C4-2B (cell line): ENCODE measurements at regions not wholly inside any gene's neighbourhood (a gene's known extent, or its start where the extent isn't known, plus 50 kb on each side); places are given as distances from the start of the nearest gene placed in this dataset.

Source experiments
- H3K27ac ChIP-seq: fragments of 450-650 bp; 2 replicates; pipeline ENCODE4 v1.5.1; 2017
- ZFX ChIP-seq: fragments of 450-650 bp; IDR thresholded peaks from 2 replicates; pipeline ENCODE4 v1.6.1; 2017
- TF ChIP-seq, protein P1 (sequence below): fragments of 450-650 bp; conservative IDR thresholded peaks from 2 replicates; pipeline ENCODE4 v1.5.1; 2017; ENCODE audit warnings: mild to moderate bottlenecking

DNA sequence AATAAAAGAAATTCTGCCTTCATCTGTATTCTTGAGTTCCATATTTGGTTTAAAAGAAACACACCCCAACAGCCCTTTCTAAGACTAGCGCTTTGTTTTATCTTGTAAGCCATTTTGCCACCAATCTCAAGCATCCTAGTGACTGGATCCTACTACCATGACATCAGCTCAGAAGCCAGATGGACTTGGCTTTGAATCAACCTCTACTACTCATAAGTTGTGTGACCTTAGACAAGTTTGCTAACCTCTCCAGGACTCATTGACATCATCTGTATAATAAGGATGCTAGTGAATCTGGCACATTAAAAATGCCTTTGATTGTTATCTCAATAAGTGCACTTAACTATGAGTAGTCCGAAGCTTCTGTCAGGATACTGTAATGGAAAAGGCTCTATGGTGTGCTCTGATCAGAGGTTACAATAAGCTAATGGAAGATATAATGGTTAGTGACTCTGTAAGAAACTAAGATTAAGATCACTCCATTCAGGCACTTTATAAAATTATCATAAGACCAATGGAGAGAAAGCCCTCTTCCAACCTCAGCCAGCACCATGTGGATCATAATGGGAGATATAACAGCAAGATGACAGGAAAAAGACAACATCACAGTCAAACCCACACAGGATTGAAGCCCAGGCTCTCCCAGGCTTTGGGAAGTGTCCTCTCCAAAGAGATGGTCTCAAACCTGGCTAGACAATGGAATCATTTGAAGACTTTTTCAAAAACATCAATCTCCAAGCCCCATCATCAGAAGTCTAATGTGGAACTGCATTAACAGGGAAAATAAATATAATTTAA, 180.6 kb upstream of the MIR17HG start:
- no peak overlapping the region for H3K27ac ChIP-seq
- no peak for TF ChIP-seq ZFX
- TF ChIP-seq, protein P1, sequence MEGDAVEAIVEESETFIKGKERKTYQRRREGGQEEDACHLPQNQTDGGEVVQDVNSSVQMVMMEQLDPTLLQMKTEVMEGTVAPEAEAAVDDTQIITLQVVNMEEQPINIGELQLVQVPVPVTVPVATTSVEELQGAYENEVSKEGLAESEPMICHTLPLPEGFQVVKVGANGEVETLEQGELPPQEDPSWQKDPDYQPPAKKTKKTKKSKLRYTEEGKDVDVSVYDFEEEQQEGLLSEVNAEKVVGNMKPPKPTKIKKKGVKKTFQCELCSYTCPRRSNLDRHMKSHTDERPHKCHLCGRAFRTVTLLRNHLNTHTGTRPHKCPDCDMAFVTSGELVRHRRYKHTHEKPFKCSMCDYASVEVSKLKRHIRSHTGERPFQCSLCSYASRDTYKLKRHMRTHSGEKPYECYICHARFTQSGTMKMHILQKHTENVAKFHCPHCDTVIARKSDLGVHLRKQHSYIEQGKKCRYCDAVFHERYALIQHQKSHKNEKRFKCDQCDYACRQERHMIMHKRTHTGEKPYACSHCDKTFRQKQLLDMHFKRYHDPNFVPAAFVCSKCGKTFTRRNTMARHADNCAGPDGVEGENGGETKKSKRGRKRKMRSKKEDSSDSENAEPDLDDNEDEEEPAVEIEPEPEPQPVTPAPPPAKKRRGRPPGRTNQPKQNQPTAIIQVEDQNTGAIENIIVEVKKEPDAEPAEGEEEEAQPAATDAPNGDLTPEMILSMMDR: no peak

DNA sequence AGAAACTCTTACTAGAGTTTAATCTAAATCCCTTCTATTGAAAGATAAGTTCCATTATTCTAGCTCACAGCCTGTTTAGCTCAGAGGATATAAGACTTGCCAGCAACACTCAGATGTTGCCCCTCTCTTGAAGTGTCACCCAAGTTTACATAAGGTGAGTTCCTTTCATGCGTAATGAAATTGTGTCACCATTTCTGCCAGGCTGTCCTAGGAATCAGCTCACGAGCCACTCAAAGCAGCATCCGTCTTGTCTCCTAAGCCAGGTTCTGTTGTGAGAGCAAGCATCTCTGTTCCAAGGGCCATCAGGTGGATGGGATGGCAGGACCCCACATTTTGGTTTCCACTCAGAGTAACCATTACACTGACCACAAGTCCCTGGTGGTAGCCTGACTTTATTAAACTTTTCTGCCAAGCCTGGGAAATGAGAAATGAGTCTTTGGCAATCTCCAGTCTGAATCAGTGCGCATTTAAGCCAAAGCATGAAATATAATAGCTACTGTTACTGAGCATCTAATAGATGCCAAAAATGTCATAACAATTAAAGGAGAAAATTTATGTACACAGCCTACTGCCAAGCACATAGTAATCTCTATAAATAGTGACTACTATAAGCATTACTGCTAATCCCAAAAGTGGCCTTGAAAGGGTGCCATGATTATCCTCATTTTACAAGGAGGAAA, 179.6 kb upstream of the MIR17HG start:
- H3K27ac ChIP-seq: no peak overlapping the region
- TF ChIP-seq ZFX: no peak
- TF ChIP-seq, protein P1: no peak

DNA sequence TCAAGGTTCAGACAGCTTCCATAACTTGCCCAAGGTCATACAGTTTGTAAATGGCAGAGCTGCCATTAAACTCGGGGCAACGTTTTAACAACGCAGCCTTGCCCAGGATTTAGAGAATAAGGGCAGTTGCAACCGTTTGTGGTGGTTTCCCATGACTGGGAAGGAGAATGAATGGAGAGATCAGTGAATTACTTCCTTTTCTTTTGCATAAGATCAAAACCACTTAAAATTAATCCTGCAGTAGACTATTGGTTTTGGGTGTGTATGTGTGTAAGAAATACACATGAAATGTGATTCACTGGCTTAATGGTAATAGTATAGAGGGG, 179.1 kb upstream of the MIR17HG start:
- TF ChIP-seq, protein P1: no peak
- TF ChIP-seq ZFX: no peak
- no peak overlapping the region for H3K27ac ChIP-seq

DNA sequence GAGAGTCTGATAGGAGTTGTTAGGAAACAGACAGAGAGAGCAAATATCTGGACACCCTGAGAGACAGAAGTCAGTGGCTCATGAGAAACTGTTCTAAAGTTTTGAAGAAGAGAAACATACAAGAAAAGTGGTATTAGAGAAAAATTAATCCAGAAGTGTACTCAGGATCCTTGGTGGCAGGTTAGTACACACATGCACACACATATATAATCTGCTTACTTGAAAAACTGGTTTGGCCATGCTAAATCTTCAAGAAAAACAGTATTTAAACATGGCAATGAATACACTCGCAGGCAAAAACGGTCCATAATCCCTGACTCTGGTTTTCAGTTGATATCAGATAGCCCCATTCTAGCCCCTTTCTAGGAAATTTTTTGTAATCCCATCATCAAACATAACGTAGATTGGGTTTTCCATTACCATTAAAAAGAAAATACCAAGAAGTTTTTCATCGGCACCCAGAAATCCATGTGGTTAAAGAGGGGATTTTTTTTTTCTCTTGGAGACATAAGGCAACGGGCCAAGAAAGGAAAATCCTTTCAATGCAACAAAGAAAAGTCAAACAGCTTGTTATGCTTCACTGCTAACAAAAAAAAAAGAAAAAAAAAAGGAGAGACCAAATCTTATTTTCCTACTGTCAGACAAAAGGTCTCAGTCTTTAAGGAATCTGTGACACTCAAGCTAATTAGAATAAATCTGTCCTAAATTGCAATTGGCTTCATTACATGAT, 178.0 kb upstream of the MIR17HG start:
- no peak for TF ChIP-seq ZFX
- TF ChIP-seq, protein P1: no peak
- H3K27ac ChIP-seq: no peak overlapping the region

DNA sequence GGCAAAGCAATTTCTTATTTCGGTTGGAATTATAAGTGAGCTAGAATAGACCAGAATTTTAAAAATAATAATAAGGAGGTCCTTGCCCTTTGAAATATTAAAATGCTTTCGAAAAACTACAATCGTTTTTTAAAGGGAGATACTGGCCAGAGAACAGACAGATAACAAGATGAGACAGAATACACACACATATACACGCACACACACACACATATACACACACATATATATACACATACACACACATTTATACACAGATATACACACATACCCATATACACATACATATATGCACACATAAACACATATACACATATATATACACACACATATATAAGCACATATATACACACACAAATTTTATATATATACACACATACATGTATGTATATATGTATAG, 175.3 kb upstream of the MIR17HG start:
- no peak overlapping the region for H3K27ac ChIP-seq
- TF ChIP-seq, protein P1: no peak
- TF ChIP-seq ZFX: no peak

DNA sequence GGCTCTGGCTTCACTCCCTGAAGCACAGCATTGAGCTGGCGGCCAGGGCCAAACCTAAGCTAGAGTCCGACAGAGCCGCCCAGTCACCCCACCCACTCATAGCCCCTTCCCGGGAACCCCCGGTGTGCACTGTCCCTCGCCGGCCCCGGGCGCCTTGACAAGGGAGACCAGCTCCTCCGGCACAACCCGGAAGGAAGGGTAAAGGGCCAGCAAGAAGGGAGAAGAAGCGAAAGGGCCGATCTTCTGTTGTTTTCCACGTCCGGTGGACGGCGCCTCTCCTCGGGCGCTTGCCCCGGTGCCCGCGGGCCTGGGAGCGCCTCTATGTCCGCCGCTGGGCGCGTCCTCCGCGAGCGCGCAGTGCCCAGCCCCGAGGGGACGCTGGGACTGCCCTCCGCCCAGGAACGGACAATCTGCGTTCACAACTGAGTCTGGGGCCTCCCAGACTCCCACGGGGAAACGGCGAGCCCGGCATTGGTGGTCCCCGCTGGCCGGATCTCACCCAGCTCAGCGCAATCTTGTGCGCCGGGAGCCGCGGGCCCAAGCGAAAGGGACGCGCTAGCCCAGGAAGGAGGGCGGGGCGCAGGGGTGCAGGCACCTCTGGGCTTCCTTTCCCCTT, 172.5 kb upstream of the MIR17HG start:
- TF ChIP-seq, protein P1: no peak
- TF ChIP-seq ZFX: no peak
- no peak overlapping the region for H3K27ac ChIP-seq
